NCI-H510A (cell line): ENCODE measurements at regions not wholly inside any gene's neighbourhood (a gene's known extent, or its start where the extent isn't known, plus 50 kb on each side); places are given as distances from the start of the nearest gene placed in this dataset.
"Not testable (repeated sequence)": the region's sequence is repeated elsewhere in the genome, so short reads cannot be mapped to it uniquely, and the experiment has no call there.

Source experiments
- DNase-seq: peaks from one replicate; lab custom pipeline; 2025; lab: John Stamatoyannopoulos, UW

- no peak for DNase-seq
Observed at GRCh38 chr14:76699939-76700590, 61.2 kb upstream of the VASH1 start.

GRCh38 chr14:76701436-76701835 is 59.8 kb upstream of the VASH1 start:
- DNase-seq, result no peak

DNA sequence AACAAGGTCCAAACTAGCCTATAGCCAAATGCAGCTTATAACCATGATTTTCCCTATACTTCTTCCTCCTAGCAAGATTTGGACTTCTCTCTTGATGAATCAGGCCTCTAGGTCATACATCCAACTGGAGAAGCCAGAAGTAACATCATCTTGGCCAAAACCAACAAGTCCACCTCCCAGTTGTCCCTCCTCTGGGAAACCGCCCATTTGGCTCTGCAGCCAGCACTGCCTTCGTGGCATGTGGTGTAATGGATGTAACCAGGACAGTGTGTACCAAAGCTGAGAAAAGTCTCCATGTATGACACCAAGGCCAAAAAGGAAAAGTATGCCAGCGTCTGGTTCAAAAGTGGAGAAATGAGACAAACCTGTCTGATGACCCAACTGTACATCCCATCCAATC is 59.3 kb upstream of the VASH1 start:
- DNase-seq, result no peak

GRCh38 chr14:76705214-76705613 is 56.1 kb upstream of the VASH1 start:
- DNase-seq, result no peak

- DNase-seq, result not testable (repeated sequence)
Observed at GRCh38 chr14:76706207-76706606, 55.1 kb upstream of the VASH1 start.

DNA sequence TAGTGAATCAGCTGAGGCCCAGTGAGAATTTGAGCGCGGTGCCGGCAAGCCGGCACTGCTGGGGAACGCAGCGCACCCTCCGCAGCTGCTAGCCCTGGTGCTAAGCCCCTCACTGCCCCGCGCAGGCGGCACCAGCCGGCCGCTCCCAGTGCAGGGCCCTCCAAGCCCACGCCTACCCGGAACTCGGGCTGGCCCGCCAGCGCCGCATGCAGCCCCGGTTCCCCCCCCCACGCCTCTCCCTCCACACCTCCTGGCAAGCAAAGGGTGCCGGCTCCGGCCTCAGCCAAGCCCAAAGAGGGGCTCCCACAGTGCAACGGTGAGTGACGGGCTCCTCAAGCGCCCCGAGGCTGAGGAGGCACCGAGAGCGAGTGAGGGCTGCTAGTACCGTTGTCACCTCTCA is 54.5 kb upstream of the VASH1 start:
- DNase-seq, result no peak

- DNase-seq, result no peak
Observed at GRCh38 chr14:76708028-76708427, 53.2 kb upstream of the VASH1 start.

DNA sequence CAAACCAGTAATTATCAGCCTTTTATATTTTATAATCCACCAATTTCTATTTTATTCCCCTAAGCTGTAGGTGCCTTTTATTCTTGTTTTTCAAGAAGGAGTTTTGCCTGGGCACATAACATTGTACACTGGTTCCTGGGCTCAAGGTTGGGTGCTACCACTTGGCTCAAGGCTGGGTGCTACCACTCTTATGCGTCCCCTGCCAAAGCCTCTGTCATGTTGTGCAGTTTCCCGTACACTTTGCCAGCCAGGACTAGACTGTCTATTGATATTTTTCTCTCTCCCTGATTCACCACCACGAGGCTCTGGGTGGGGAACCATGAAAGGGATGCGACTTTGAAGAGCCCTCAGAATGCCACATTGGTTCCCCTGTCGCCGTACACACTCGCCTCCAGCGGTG is 52.5 kb upstream of the VASH1 start:
- DNase-seq, result no peak

GRCh38 chr14:76710056-76711010 is 50.9 kb upstream of the VASH1 start:
- no peak for DNase-seq
